ENCODE measurements at regions not wholly inside any gene's neighbourhood (a gene's known extent, or its start where the extent isn't known, plus 50 kb on each side); places are given as distances from the start of the nearest gene placed in this dataset.
"Not testable (repeated sequence)": the region's sequence is repeated elsewhere in the genome, so short reads cannot be mapped to it uniquely, and the experiment has no call there.

GRCh38 chr6:69555088-69555638, 241.6 kb downstream of the LMBRD1 start (continued):
- TF ChIP-seq, protein P1, sequence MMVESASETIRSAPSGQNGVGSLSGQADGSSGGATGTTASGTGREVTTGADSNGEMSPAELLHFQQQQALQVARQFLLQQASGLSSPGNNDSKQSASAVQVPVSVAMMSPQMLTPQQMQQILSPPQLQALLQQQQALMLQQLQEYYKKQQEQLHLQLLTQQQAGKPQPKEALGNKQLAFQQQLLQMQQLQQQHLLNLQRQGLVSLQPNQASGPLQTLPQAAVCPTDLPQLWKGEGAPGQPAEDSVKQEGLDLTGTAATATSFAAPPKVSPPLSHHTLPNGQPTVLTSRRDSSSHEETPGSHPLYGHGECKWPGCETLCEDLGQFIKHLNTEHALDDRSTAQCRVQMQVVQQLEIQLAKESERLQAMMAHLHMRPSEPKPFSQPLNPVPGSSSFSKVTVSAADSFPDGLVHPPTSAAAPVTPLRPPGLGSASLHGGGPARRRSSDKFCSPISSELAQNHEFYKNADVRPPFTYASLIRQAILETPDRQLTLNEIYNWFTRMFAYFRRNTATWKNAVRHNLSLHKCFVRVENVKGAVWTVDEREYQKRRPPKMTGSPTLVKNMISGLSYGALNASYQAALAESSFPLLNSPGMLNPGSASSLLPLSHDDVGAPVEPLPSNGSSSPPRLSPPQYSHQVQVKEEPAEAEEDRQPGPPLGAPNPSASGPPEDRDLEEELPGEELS (CRISPR knock-in tag; IDR thresholded peaks at IDR 0.05) = no peak

GRCh38 chr6:69542494-69542893, 254.3 kb downstream of the LMBRD1 start:
- DNase-seq (ENCODE audit: low spot score) (no peak), ATAC-seq (no peak)
- no peaks in the 10 kb centered on the region for H3K4me1 Mint-ChIP-seq
- peaks cover 4% of the 10 kb centered on the region for H3K9me3 Mint-ChIP-seq
- CTCF ChIA-PET = no interaction called here
- H3K27me3 Mint-ChIP-seq (ENCODE audit: low read depth) = no peaks in the 10 kb centered on the region
- no peaks in the 10 kb centered on the region for H3K36me3 Mint-ChIP-seq
- no peak overlapping the region for H3K4me3 Mint-ChIP-seq
- no peak overlapping the region for H3K27ac Mint-ChIP-seq
- TF ChIP-seq E2F1 (CRISPR knock-in tag; IDR thresholded peaks at IDR 0.05) (no peak), HMGA2 (CRISPR knock-in tag; IDR thresholded peaks at IDR 0.05) (no peak), RELA (CRISPR knock-in tag; IDR thresholded peaks at IDR 0.05; ENCODE audit: borderline replicate concordance) (no peak), ZBTB21 (CRISPR knock-in tag; IDR thresholded peaks at IDR 0.05; ENCODE audit: borderline replicate concordance) (no peak), PREB (CRISPR knock-in tag; IDR thresholded peaks at IDR 0.05; ENCODE audit: borderline replicate concordance) (no peak), JAZF1 (CRISPR knock-in tag; IDR thresholded peaks at IDR 0.05) (no peak), ZSCAN18 (CRISPR knock-in tag; IDR thresholded peaks at IDR 0.05) (no peak), ATF1 (CRISPR knock-in tag; IDR thresholded peaks at IDR 0.05) (no peak), FOXK1 (CRISPR knock-in tag; IDR thresholded peaks at IDR 0.05) (no peak), FOXJ3 (CRISPR knock-in tag; IDR thresholded peaks at IDR 0.05; ENCODE audit: borderline replicate concordance) (no peak), ZBTB43 (CRISPR knock-in tag; IDR thresholded peaks at IDR 0.05) (no peak)
- POLR2A ChIA-PET = no interaction called here

DNA sequence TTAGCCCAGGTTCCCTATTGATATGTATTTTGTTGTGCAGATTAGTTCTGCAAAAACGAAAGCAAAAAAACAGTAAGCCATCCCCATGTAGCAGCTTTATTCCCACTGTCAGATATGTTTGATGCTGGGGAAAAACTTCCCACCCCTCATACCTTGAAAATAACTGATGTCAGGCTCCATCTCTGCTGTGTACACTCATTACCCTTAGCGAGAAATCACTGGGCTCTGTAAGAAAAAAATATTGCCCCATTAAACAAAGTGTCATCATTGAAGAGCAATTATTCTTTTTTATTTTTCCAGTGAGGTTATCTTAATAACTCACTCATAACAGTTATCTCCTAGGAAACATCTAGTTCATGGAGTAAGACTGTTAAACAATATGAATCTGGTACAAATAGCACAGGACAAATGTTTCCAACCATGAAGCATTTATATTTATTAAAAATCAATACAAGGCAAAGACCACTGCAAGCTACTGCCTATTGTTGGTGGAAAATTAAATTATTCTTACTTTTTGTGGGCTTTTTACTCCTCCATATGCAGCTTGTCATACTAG, 268.8 kb downstream of the LMBRD1 start:
- H3K36me3 Mint-ChIP-seq = no peaks in the 10 kb centered on the region
- no peak overlapping the region for H3K4me3 Mint-ChIP-seq
- ChIA-PET CTCF (no interaction called here), POLR2A (no interaction called here)
- no peaks in the 10 kb centered on the region for H3K4me1 Mint-ChIP-seq
- no peak for TF ChIP-seq MYBL2 (CRISPR knock-in tag; IDR thresholded peaks at IDR 0.05)
- no peak for TF ChIP-seq RELA (CRISPR knock-in tag; IDR thresholded peaks at IDR 0.05; ENCODE audit: borderline replicate concordance)
- TF ChIP-seq ZSCAN18 (CRISPR knock-in tag; IDR thresholded peaks at IDR 0.05) = no peak
- TF ChIP-seq, protein P1 (CRISPR knock-in tag; IDR thresholded peaks at IDR 0.05) = no peak
- TF ChIP-seq EMX1 (CRISPR knock-in tag; IDR thresholded peaks at IDR 0.05) = no peak
- ATAC-seq (no peak), DNase-seq (ENCODE audit: low spot score) (no peak)
- peaks cover 5% of the 10 kb centered on the region for H3K9me3 Mint-ChIP-seq
- no peaks in the 10 kb centered on the region for H3K27me3 Mint-ChIP-seq (ENCODE audit: low read depth)
- no peak overlapping the region for H3K27ac Mint-ChIP-seq

DNA sequence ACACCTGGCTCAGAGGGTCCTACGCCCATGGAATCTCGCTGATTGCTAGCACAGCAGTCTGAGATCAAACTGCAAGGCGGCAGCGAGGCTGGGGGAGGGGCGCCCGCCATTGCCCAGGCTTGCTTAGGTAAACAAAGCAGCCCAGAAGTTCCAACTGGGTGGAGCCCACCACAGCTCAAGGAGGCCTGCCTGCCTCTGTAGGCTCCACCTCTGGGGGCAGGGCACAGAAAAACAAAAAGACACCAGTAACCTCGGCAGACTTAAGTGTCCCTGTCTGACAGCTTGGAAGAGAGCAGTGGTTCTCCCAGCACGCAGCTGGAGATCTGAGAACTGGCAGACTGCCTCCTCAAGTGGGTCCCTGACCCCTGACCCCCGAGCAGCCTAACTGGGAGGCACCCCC, 281.3 kb downstream of the LMBRD1 start:
- H3K36me3 Mint-ChIP-seq; POLR2A ChIA-PET; H3K4me1 Mint-ChIP-seq; CTCF ChIA-PET; DNase-seq (ENCODE audit: low spot score); ATAC-seq; H3K27ac Mint-ChIP-seq; H3K9me3 Mint-ChIP-seq; H3K27me3 Mint-ChIP-seq (ENCODE audit: low read depth): not testable (repeated sequence)
- H3K4me3 Mint-ChIP-seq = peak overlapping the region; percentile 60

Data from WTC11 (cell line).